Mucosa of gallbladder (tissue), 1 donor: ENCODE measurements at regions not wholly inside any gene's neighbourhood (a gene's known extent, or its start where the extent isn't known, plus 50 kb on each side); places are given as distances from the start of the nearest gene placed in this dataset.

Experiments used
- DNase-seq: peaks from one replicate; pipeline ENCODE4 v3.0.0-alpha.2; 2020; ENCODE audit warnings: low spot score
- donor health status: DM: no; HTN: no; CAD: no.

GRCh38 chr2:153101187-153101586 lies 377.4 kb downstream of the RPRM start:
- no peak for DNase-seq

GRCh38 chr2:153100151-153100550 lies 378.4 kb downstream of the RPRM start:
- no peak for DNase-seq

- DNase-seq, result no peak
Measured at GRCh38 chr2:153098073-153098472, 379.7 kb downstream of the ARL6IP6 start.

- DNase-seq, result no peak
Measured at GRCh38 chr2:153096272-153096671, 377.9 kb downstream of the ARL6IP6 start.

GRCh38 chr2:153091344-153091743 lies 372.9 kb downstream of the ARL6IP6 start:
- DNase-seq, result no peak

- no peak for DNase-seq
Measured at GRCh38 chr2:153079315-153079714, 360.9 kb downstream of the ARL6IP6 start.

GRCh38 chr2:153077311-153077710 lies 358.9 kb downstream of the ARL6IP6 start:
- no peak for DNase-seq

GRCh38 chr2:153074207-153074606 lies 355.8 kb downstream of the ARL6IP6 start:
- no peak for DNase-seq

GRCh38 chr2:153072813-153073212 lies 354.4 kb downstream of the ARL6IP6 start:
- DNase-seq, result no peak

GRCh38 chr2:153072077-153072476 lies 353.7 kb downstream of the ARL6IP6 start:
- no peak for DNase-seq

GRCh38 chr2:153071090-153071489 lies 352.7 kb downstream of the ARL6IP6 start:
- no peak for DNase-seq

GRCh38 chr2:153068915-153069314 lies 350.5 kb downstream of the ARL6IP6 start:
- no peak for DNase-seq

GRCh38 chr2:153068052-153068451 lies 349.6 kb downstream of the ARL6IP6 start:
- no peak for DNase-seq

- DNase-seq, result peak; percentile 19
Measured at GRCh38 chr2:153059338-153060052, 341.1 kb downstream of the ARL6IP6 start.

- no peak for DNase-seq
Measured at GRCh38 chr2:153057743-153058142, 339.3 kb downstream of the ARL6IP6 start.

GRCh38 chr2:153055182-153055581 lies 336.8 kb downstream of the ARL6IP6 start:
- no peak for DNase-seq

- DNase-seq, result no peak
Measured at GRCh38 chr2:153052807-153053559, 334.6 kb downstream of the ARL6IP6 start.

GRCh38 chr2:153047220-153047619 lies 328.8 kb downstream of the ARL6IP6 start:
- DNase-seq, result no peak

GRCh38 chr2:153043385-153043784 lies 325.0 kb downstream of the ARL6IP6 start:
- DNase-seq, result no peak

- DNase-seq, result no peak
Measured at GRCh38 chr2:153028626-153029025, 310.2 kb downstream of the ARL6IP6 start.

- no peak for DNase-seq
Measured at GRCh38 chr2:153027533-153027932, 309.1 kb downstream of the ARL6IP6 start.

- DNase-seq, result no peak
Measured at GRCh38 chr2:153020201-153020600, 301.8 kb downstream of the ARL6IP6 start.

- DNase-seq, result no peak
Measured at GRCh38 chr2:153005071-153005730, 286.8 kb downstream of the ARL6IP6 start.
